ENCODE measurements at regions not wholly inside any gene's neighbourhood (a gene's known extent, or its start where the extent isn't known, plus 50 kb on each side); places are given as distances from the start of the nearest gene placed in this dataset.

DNA sequence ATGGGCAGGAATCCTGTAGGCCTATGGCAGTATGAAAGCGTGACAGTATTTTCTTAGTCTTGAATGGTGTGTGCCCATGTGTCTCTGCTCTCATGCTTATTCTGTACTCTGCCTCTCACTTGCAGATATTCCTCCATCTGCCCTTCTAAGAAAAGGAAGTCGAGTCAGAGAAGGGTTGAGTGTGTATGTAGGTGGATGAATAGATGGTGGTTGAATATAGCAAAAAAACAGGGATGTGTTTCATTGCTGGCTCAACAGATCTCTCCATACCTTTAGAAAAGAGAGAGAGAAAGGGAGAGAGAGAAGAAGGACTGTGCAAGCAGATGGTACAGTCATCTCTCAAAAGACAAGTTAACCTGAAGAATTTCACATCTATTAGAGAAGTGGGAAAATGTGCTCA is 381.5 kb downstream of the FBXW7 start:
- Histone ChIP-seq H3K4me3 (ENCODE audit: low read length) (no peak overlapping the region), H3K79me2 (ENCODE audit: low read length) (no peaks in the 10 kb centered on the region), H3K36me3 (replicated peaks; ENCODE audit: insufficient read depth, low read length) (no peaks in the 10 kb centered on the region), H3K9me3 (replicated peaks; ENCODE audit: insufficient read depth, low read length) (no peaks in the 10 kb centered on the region), H3F3A (ENCODE audit: insufficient read depth, low read length) (no peaks in the 10 kb centered on the region), H3K4me2 (ENCODE audit: low read depth, low read length) (no peak overlapping the region), H3K27me3 (replicated peaks; ENCODE audit: insufficient read depth, low read length) (no peaks in the 10 kb centered on the region), H3K4me1 (ENCODE audit: low read length) (no peaks in the 10 kb centered on the region), H2AFZ (ENCODE audit: low read length) (no peak overlapping the region), H3K9me2 (replicated peaks; ENCODE audit: insufficient read depth, low read length) (no peaks in the 10 kb centered on the region), H3K9ac (ENCODE audit: low read length) (no peak overlapping the region), H3K27ac (ENCODE audit: low read length) (no peak overlapping the region), H4K20me1 (ENCODE audit: insufficient read depth, low read length) (no peaks in the 10 kb centered on the region)
- DNase-seq = no peak
- TF ChIP-seq EZH2 (optimal IDR thresholded peaks at IDR 0.05; ENCODE audit: low read depth, low read length) (no peak), EZH2phosphoT487 (IDR thresholded peaks at IDR 0.05; ENCODE audit: low read length) (no peak)
- TF ChIP-seq, protein P1, sequence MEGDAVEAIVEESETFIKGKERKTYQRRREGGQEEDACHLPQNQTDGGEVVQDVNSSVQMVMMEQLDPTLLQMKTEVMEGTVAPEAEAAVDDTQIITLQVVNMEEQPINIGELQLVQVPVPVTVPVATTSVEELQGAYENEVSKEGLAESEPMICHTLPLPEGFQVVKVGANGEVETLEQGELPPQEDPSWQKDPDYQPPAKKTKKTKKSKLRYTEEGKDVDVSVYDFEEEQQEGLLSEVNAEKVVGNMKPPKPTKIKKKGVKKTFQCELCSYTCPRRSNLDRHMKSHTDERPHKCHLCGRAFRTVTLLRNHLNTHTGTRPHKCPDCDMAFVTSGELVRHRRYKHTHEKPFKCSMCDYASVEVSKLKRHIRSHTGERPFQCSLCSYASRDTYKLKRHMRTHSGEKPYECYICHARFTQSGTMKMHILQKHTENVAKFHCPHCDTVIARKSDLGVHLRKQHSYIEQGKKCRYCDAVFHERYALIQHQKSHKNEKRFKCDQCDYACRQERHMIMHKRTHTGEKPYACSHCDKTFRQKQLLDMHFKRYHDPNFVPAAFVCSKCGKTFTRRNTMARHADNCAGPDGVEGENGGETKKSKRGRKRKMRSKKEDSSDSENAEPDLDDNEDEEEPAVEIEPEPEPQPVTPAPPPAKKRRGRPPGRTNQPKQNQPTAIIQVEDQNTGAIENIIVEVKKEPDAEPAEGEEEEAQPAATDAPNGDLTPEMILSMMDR (IDR thresholded peaks at IDR 0.05; ENCODE audit: low read length) = no peak

GRCh38 chr4:152153476-152154270 is 382.2 kb downstream of the FBXW7 start:
- Histone ChIP-seq H3K27ac (ENCODE audit: low read length) (no peak overlapping the region), H3K79me2 (ENCODE audit: low read length) (no peaks in the 10 kb centered on the region), H3K36me3 (replicated peaks; ENCODE audit: insufficient read depth, low read length) (no peaks in the 10 kb centered on the region), H3K9me2 (replicated peaks; ENCODE audit: insufficient read depth, low read length) (no peaks in the 10 kb centered on the region), H3K9me3 (replicated peaks; ENCODE audit: insufficient read depth, low read length) (no peaks in the 10 kb centered on the region), H3K4me3 (ENCODE audit: low read length) (no peak overlapping the region), H4K20me1 (ENCODE audit: insufficient read depth, low read length) (no peaks in the 10 kb centered on the region), H3K4me2 (ENCODE audit: low read depth, low read length) (no peak overlapping the region), H2AFZ (ENCODE audit: low read length) (no peak overlapping the region), H3K27me3 (replicated peaks; ENCODE audit: insufficient read depth, low read length) (no peaks in the 10 kb centered on the region), H3K4me1 (ENCODE audit: low read length) (no peaks in the 10 kb centered on the region), H3K9ac (ENCODE audit: low read length) (no peak overlapping the region), H3F3A (ENCODE audit: insufficient read depth, low read length) (no peaks in the 10 kb centered on the region)
- no peak for DNase-seq
- TF ChIP-seq EZH2phosphoT487 (IDR thresholded peaks at IDR 0.05; ENCODE audit: low read length) (no peak), EZH2 (optimal IDR thresholded peaks at IDR 0.05; ENCODE audit: low read depth, low read length) (no peak)
- TF ChIP-seq, protein P1 (IDR thresholded peaks at IDR 0.05; ENCODE audit: low read length) = no peak

DNA sequence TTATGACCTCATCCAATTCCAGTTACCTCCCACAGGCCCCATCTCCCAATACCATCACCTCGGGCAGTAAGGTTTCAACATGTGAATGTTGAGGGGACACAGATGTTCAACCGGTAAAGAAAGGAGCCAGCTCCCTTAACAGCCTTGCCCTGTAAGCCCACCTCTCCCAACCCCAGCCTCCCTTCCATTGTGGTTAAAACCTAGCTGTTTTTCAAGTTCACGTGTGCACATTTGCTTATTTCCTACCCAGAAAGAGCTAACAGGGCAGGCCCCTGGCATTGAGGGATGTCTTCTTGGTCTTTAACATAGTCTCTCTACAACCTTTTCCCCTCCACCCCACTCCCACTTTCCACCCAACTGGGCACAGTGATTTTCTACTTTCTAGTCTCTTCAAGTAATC is 385.7 kb downstream of the FBXW7 start:
- Histone ChIP-seq H3F3A (ENCODE audit: insufficient read depth, low read length) (no peaks in the 10 kb centered on the region), H3K79me2 (ENCODE audit: low read length) (no peaks in the 10 kb centered on the region), H3K9me2 (replicated peaks; ENCODE audit: insufficient read depth, low read length) (no peaks in the 10 kb centered on the region), H3K36me3 (replicated peaks; ENCODE audit: insufficient read depth, low read length) (no peaks in the 10 kb centered on the region), H3K4me1 (ENCODE audit: low read length) (no peaks in the 10 kb centered on the region), H2AFZ (ENCODE audit: low read length) (no peak overlapping the region), H4K20me1 (ENCODE audit: insufficient read depth, low read length) (no peaks in the 10 kb centered on the region), H3K4me2 (ENCODE audit: low read depth, low read length) (no peak overlapping the region), H3K9me3 (replicated peaks; ENCODE audit: insufficient read depth, low read length) (no peaks in the 10 kb centered on the region), H3K27me3 (replicated peaks; ENCODE audit: insufficient read depth, low read length) (no peaks in the 10 kb centered on the region), H3K9ac (ENCODE audit: low read length) (no peak overlapping the region), H3K4me3 (ENCODE audit: low read length) (no peak overlapping the region), H3K27ac (ENCODE audit: low read length) (no peak overlapping the region)
- TF ChIP-seq EZH2phosphoT487 (IDR thresholded peaks at IDR 0.05; ENCODE audit: low read length) (no peak), EZH2 (optimal IDR thresholded peaks at IDR 0.05; ENCODE audit: low read depth, low read length) (no peak)
- TF ChIP-seq, protein P1 (IDR thresholded peaks at IDR 0.05; ENCODE audit: low read length) = no peak
- no peak for DNase-seq
